Liver (tissue), 8 donors: ENCODE measurements at regions not wholly inside any gene's neighbourhood (a gene's known extent, or its start where the extent isn't known, plus 50 kb on each side); places are given as distances from the start of the nearest gene placed in this dataset.
A peak's percentile ranks its signal among the peaks of the same experiment; 100 is the strongest.

Experiments used
- DNase-seq: peaks from one replicate; pipeline ENCODE4 v3.0.0-alpha.2; 2017; ENCODE audit warnings: low spot score
- H3K27ac ChIP-seq, 2 donors: one replicate each; pipeline ENCODE4 v1.7.0; 2013; ENCODE audit warnings: inconsistent platforms in 2 of 2, low read length in 2 of 2, control low read depth in 1 of 2, low read depth in 1 of 2, mild to moderate bottlenecking in 1 of 2
- H3K27me3 ChIP-seq, 4 donors: one replicate each; pipeline versions ENCODE4 v1.6.1 to v1.7.0; 2013; ENCODE audit warnings: low read length in 3 of 4, inconsistent platforms in 1 of 4, mild to moderate bottlenecking in 1 of 4, moderate library complexity in 1 of 4; ENCODE audit not compliant: control insufficient read depth in 4 of 4, insufficient read depth in 4 of 4
- H3K36me3 ChIP-seq, 4 donors: one replicate each; pipeline versions ENCODE4 v1.6.1 to v1.7.0; 2013; ENCODE audit warnings: low read length in 3 of 4, mild to moderate bottlenecking in 3 of 4, low read depth in 1 of 4, moderate library complexity in 1 of 4; ENCODE audit not compliant: control insufficient read depth in 4 of 4, insufficient read depth in 3 of 4
- H3K4me1 ChIP-seq, 4 donors: one replicate each; pipeline versions ENCODE4 v1.6.1 to v1.7.0; 2013; ENCODE audit warnings: low read length in 3 of 4, mild to moderate bottlenecking in 3 of 4, moderate library complexity in 1 of 4; ENCODE audit not compliant: control insufficient read depth in 4 of 4, insufficient read depth in 4 of 4
- H3K4me3 ChIP-seq, 3 donors: one replicate each; pipeline versions ENCODE4 v1.6.1 to v1.7.0; 2013; ENCODE audit warnings: low read length in 3 of 3, control low read depth in 1 of 3, low read depth in 1 of 3, mild to moderate bottlenecking in 1 of 3
- H3K9ac ChIP-seq, 2 donors: one replicate each; pipeline ENCODE4 v1.7.0; 2013; ENCODE audit warnings: low read length in 2 of 2, mild to moderate bottlenecking in 2 of 2, moderate library complexity in 2 of 2, control low read depth in 1 of 2, low read depth in 1 of 2
- H3K9me3 ChIP-seq, 4 donors: one replicate each; pipeline versions ENCODE4 v1.6.1 to v1.7.0; 2013; ENCODE audit warnings: low read length in 3 of 4; ENCODE audit not compliant: control insufficient read depth in 4 of 4
- CTCF ChIP-seq: fragments of 150-350 bp; IDR thresholded peaks from 2 replicates; pipeline ENCODE4 v1.5.1; 2017; ENCODE audit warnings: improper control_type of control experiment, low read depth, low read length; ENCODE audit not compliant: missing input control
- EGR1 ChIP-seq, 2 donors: IDR thresholded peaks; 2 replicates each; pipeline ENCODE4 v1.6.1; 2016 to 2018; ENCODE audit warnings: antibody characterized with exemption in 2 of 2, low read depth in 2 of 2
- FOXA1 ChIP-seq: IDR thresholded peaks from 2 replicates; pipeline ENCODE4 v1.6.1; 2016; ENCODE audit warnings: antibody characterized with exemption
- FOXA2 ChIP-seq: IDR thresholded peaks from 2 replicates; pipeline ENCODE4 v1.6.1; 2016; ENCODE audit warnings: antibody characterized with exemption
- GABPA ChIP-seq, 2 donors: IDR thresholded peaks in 1 of 2; conservative IDR thresholded peaks in 1 of 2; 2 replicates each; pipeline ENCODE4 v1.6.1; 2016; ENCODE audit warnings: antibody characterized with exemption in 2 of 2, mild to moderate bottlenecking in 1 of 2, moderate library complexity in 1 of 2
- HNF4A ChIP-seq, 2 donors: conservative IDR thresholded peaks; 2 replicates each; pipeline ENCODE4 v1.6.1; 2016; ENCODE audit warnings: antibody characterized with exemption in 2 of 2, mild to moderate bottlenecking in 2 of 2
- HNF4G ChIP-seq: IDR thresholded peaks from 2 replicates; pipeline ENCODE4 v1.6.1; 2016; ENCODE audit warnings: antibody characterized with exemption
- JUND ChIP-seq, 2 donors: IDR thresholded peaks; 2 replicates each; pipeline ENCODE4 v1.6.1; 2016; ENCODE audit warnings: antibody characterized with exemption in 2 of 2
- NR2F2 ChIP-seq: IDR thresholded peaks from 2 replicates; pipeline ENCODE4 v1.6.1; 2016; ENCODE audit warnings: antibody characterized with exemption
- RAD21 ChIP-seq, 2 donors: IDR thresholded peaks; 2 replicates each; pipeline ENCODE4 v1.6.1; 2016; ENCODE audit warnings: antibody characterized with exemption in 2 of 2, mild to moderate bottlenecking in 2 of 2
- RXRA ChIP-seq, 2 donors: IDR thresholded peaks; 2 replicates each; pipeline ENCODE4 v1.6.1; 2017 to 2018; ENCODE audit warnings: antibody characterized with exemption in 2 of 2, mild to moderate bottlenecking in 1 of 2
- SP1 ChIP-seq: IDR thresholded peaks from 2 replicates; pipeline ENCODE4 v1.6.1; 2018; ENCODE audit warnings: antibody characterized with exemption, mild to moderate bottlenecking
- YY1 ChIP-seq: IDR thresholded peaks from 2 replicates; pipeline ENCODE4 v1.6.1; 2016; ENCODE audit warnings: antibody characterized with exemption, mild to moderate bottlenecking
- ZBTB33 ChIP-seq: IDR thresholded peaks from 2 replicates; pipeline ENCODE4 v1.6.1; 2016; ENCODE audit warnings: antibody characterized with exemption
- WGBS: extraction: QIAGEN DNeasy Blood & Tissue Kit; methylation state at CpG from one replicate; pipeline ENCODE4 v1.1.7; 2013; 5-methylcytosine and 5-hydroxymethylcytosine counted together
- TF ChIP-seq, protein P1 (sequence below): IDR thresholded peaks from 2 replicates; pipeline ENCODE4 v1.6.1; 2016; ENCODE audit warnings: antibody characterized with exemption, mild to moderate bottlenecking
- TF ChIP-seq, protein P2 (sequence below): IDR thresholded peaks from 2 replicates; pipeline ENCODE4 v1.6.1; 2016; ENCODE audit warnings: antibody characterized with exemption
- TF ChIP-seq, protein P3 (sequence below): IDR thresholded peaks from 2 replicates; pipeline ENCODE4 v1.6.1; 2016; ENCODE audit warnings: antibody characterized with exemption
- donor health status: healthy.
- donor health status: healthy.
- donor health status: healthy.
- donor health status: healthy.
- donor health status: healthy.

GRCh38 chr3:72335458-72336095 lies 512.7 kb downstream of the SHQ1 start (continued):
- TF ChIP-seq, protein P1, sequence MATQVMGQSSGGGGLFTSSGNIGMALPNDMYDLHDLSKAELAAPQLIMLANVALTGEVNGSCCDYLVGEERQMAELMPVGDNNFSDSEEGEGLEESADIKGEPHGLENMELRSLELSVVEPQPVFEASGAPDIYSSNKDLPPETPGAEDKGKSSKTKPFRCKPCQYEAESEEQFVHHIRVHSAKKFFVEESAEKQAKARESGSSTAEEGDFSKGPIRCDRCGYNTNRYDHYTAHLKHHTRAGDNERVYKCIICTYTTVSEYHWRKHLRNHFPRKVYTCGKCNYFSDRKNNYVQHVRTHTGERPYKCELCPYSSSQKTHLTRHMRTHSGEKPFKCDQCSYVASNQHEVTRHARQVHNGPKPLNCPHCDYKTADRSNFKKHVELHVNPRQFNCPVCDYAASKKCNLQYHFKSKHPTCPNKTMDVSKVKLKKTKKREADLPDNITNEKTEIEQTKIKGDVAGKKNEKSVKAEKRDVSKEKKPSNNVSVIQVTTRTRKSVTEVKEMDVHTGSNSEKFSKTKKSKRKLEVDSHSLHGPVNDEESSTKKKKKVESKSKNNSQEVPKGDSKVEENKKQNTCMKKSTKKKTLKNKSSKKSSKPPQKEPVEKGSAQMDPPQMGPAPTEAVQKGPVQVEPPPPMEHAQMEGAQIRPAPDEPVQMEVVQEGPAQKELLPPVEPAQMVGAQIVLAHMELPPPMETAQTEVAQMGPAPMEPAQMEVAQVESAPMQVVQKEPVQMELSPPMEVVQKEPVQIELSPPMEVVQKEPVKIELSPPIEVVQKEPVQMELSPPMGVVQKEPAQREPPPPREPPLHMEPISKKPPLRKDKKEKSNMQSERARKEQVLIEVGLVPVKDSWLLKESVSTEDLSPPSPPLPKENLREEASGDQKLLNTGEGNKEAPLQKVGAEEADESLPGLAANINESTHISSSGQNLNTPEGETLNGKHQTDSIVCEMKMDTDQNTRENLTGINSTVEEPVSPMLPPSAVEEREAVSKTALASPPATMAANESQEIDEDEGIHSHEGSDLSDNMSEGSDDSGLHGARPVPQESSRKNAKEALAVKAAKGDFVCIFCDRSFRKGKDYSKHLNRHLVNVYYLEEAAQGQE = no peak
- TF ChIP-seq EGR1 (IDR thresholded peaks at IDR 0.05; ENCODE audit: low read depth in 2 of 2) (no peak), FOXA1 (no peak)

DNA sequence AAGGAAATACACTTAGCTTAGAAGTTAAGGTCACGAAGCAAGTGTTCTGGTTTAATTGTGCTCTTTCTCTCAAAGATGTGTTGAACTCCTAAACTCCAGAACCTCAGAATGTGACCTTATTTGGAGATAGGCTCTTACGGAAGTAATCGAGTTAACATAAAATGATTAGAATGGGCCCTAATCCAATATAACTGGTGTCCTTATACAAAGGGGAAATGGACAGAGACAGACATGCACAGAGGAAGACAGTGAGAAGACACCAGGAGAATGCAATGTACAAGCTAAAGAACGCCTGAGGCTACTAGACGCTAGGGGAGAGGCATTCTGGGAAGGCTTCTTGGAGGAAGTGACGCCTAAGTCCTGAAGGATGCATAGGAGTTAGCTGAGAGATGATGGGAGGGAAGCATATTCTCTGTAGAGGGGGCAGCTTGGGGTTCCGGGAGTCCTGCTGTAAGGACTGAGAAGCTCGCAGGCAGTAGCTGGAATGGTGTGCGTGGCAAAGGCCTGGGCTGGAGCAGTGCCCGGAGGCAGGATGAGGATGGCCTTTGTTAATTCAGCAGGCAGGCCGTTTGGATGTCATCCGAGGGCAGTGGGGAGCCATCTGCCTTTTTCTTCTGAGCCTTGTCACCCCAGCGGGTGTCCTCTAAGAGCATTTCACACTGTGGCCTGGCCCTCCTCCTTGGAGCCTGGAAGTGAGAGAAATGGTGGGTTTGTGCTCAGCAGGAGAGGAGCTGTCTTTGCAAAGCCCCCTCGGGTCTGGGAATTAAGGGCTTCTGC lies 513.4 kb downstream of the SHQ1 start:
- Histone ChIP-seq H3K27ac (no peak overlapping the region), H3K4me3 (no peak overlapping the region), H3K27me3 (no peaks in the 10 kb centered on the region), H3K9ac (no peak overlapping the region), H3K36me3 (no peaks in the 10 kb centered on the region), H3K4me1 (peaks cover 0 to 3% (median 0%) of the 10 kb centered on the region in 4 donors), H3K9me3 (no peaks in the 10 kb centered on the region)
- DNase-seq = no peak
- no peak for TF ChIP-seq SP1
- TF ChIP-seq NR2F2 = peak; percentile 39
- TF ChIP-seq ZBTB33 = no peak
- TF ChIP-seq RAD21 (IDR thresholded peaks at IDR 0.05) = peak in 1 of 2 donors; percentile 9
- TF ChIP-seq RXRA (IDR thresholded peaks at IDR 0.05) = peak in 1 of 2 donors; percentile 6
- TF ChIP-seq YY1 = no peak
- TF ChIP-seq HNF4G = no peak
- no peak for TF ChIP-seq GABPA (IDR thresholded peaks at IDR 0.05 in 1 of 2, conservative IDR thresholded peaks at IDR 0.05 in 1 of 2)
- TF ChIP-seq, protein P2, sequence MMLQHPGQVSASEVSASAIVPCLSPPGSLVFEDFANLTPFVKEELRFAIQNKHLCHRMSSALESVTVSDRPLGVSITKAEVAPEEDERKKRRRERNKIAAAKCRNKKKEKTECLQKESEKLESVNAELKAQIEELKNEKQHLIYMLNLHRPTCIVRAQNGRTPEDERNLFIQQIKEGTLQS = no peak
- no peak for TF ChIP-seq EGR1 (IDR thresholded peaks at IDR 0.05; ENCODE audit: low read depth in 2 of 2)
- TF ChIP-seq, protein P1 = no peak
- no peak for TF ChIP-seq JUND (IDR thresholded peaks at IDR 0.05)
- TF ChIP-seq FOXA2 = no peak
- no peak for TF ChIP-seq FOXA1
- TF ChIP-seq HNF4A (conservative IDR thresholded peaks at IDR 0.05) = no peak
- TF ChIP-seq, protein P3, sequence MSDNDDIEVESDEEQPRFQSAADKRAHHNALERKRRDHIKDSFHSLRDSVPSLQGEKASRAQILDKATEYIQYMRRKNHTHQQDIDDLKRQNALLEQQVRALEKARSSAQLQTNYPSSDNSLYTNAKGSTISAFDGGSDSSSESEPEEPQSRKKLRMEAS = no peak
- TF ChIP-seq CTCF = no peak
- 86% methylated on average over 14 of the region's 14 CpGs for WGBS
